HepG2 (cell line): ENCODE measurements at regions not wholly inside any gene's neighbourhood (a gene's known extent, or its start where the extent isn't known, plus 50 kb on each side); places are given as distances from the start of the nearest gene placed in this dataset.

Experiments
- ATAC-seq: fragments of 200-7000 bp; cut with Tn5 transposase; 3 replicates; pipeline ENCODE4 v1.9.1; 2020; ENCODE audit warnings: mild to moderate bottlenecking, moderate library complexity
- BruUV-seq: library from RNA; stranded (reverse); fragments of 400-500 nt; replicated peaks from 2 replicates; lab custom pipeline; 2021; lab: Mats Ljungman, UMichigan
- CTCF ChIA-PET: fragments of 300-600 bp; formaldehyde crosslinking; extraction: SDS; loops from one replicate; lab custom pipeline; 2021; ENCODE audit warnings: low total read pairs, inconsistent platforms, low intra/inter-chr PET ratio; lab: Yijun Ruan, JAX
- POLR2A ChIA-PET: fragments of 350-600 bp; sonication (Branson Sonifier 250); formaldehyde crosslinking; loops from one replicate; lab custom pipeline; 2020; ENCODE audit warnings: antibody characterized with exemption, inconsistent platforms; lab: Yijun Ruan, JAX
- DNase-seq: peaks from one replicate; pipeline ENCODE4 v3.0.0-alpha.2; 2015; ENCODE audit warnings: low spot score
- FAIRE-seq: peaks from 3 replicates; lab custom pipeline; 2011; peaks lifted over from hg19 to GRCh38; lab: Jason Lieb, UNC
- H2AFZ ChIP-seq: one replicate; pipeline ENCODE4 v1.6.1; 2011; ENCODE audit warnings: low read length, inconsistent platforms
- H3K27ac ChIP-seq: fragments of 300-600 bp; 3 replicates; pipeline ENCODE4 v1.8.0; 2011; ENCODE audit warnings: mixed run types, mild to moderate bottlenecking, mixed read lengths, low read length, inconsistent platforms; ENCODE audit not compliant: insufficient read depth; ENCODE audit errors: extremely low read length
- H3K27me3 ChIP-seq, 2 experiments: fragments of 200-600 bp in 1 of 2; 2 replicates in 1 of 2; 3 replicates in 1 of 2; pipeline versions ENCODE4 v1.6.0 to v1.8.0; 2011; ENCODE audit warnings: low read length in 2 of 2, mild to moderate bottlenecking in 2 of 2, moderate library complexity in 2 of 2, inconsistent platforms in 1 of 2; ENCODE audit not compliant: insufficient read depth in 2 of 2, control insufficient read depth in 1 of 2
- H3K36me3 ChIP-seq, 2 experiments: fragments of 200-600 bp in 1 of 2; replicated peaks in 1 of 2; 2 replicates in 1 of 2; 3 replicates in 1 of 2; pipeline versions ENCODE4 v1.5.1 to v1.8.0; 2011; ENCODE audit warnings: low read length in 2 of 2, inconsistent platforms in 1 of 2; ENCODE audit not compliant: insufficient read depth in 2 of 2, control insufficient read depth in 1 of 2
- H3K4me1 ChIP-seq: 2 replicates; pipeline ENCODE4 v1.5.1; 2012; ENCODE audit warnings: low read length, inconsistent platforms; ENCODE audit not compliant: insufficient read depth
- H3K4me2 ChIP-seq: 2 replicates; pipeline ENCODE4 v1.6.0; 2011; ENCODE audit warnings: low read depth, low read length, inconsistent platforms
- H3K4me3 ChIP-seq, 3 experiments: fragments of 200-600 bp in 1 of 3; sonication (generic), shearing (Covaris generic) in 1 of 3; replicated peaks in 1 of 3; 2 replicates each; pipeline ENCODE4 v1.5.1; 2011 to 2016; ENCODE audit warnings: low read length in 3 of 3, inconsistent platforms in 2 of 3, low read depth in 2 of 3, mild to moderate bottlenecking in 2 of 3, control low read depth in 1 of 3, mixed read lengths in 1 of 3; ENCODE audit not compliant: insufficient read depth in 1 of 3
- H3K79me2 ChIP-seq: one replicate; pipeline ENCODE4 v1.6.1; 2011; ENCODE audit warnings: low read length, inconsistent platforms; ENCODE audit not compliant: insufficient read depth
- H3K9ac ChIP-seq: 2 replicates; pipeline ENCODE4 v1.6.0; 2011; ENCODE audit warnings: mild to moderate bottlenecking, low read depth, low read length, inconsistent platforms; ENCODE audit not compliant: insufficient read depth
- H3K9me3 ChIP-seq: 2 replicates; pipeline ENCODE4 v1.5.1; 2012; ENCODE audit warnings: mild to moderate bottlenecking, low read length
- H4K20me1 ChIP-seq: 2 replicates; pipeline ENCODE4 v1.6.0; 2011; ENCODE audit warnings: inconsistent platforms, mild to moderate bottlenecking, low read length, moderate library complexity; ENCODE audit not compliant: insufficient read depth
- FUBP1 ChIP-seq: sonication (generic); formaldehyde crosslinking; IDR thresholded peaks from 2 replicates; pipeline ENCODE4 v1.5.1; 2020; ENCODE audit warnings: missing genetic modification reagents, mild to moderate bottlenecking, borderline replicate concordance
- HOXA5 ChIP-seq: sonication (generic); formaldehyde crosslinking; IDR thresholded peaks from 2 replicates; pipeline ENCODE4 v1.4.0; 2020; ENCODE audit warnings: missing genetic modification reagents
- RFX1 ChIP-seq: fragments of 450-650 bp; IDR thresholded peaks from 2 replicates; pipeline ENCODE4 v1.6.1; 2017
- SRSF4 ChIP-seq: fragments of 200-400 bp; formaldehyde crosslinking; IDR thresholded peaks from one replicate; pipeline ENCODE4 v1.6.1; 2018; ENCODE audit warnings: mild to moderate bottlenecking, low read depth, low read length, moderate library complexity; ENCODE audit not compliant: poor library complexity, severe bottlenecking
- TAF1 ChIP-seq: sonication (generic); formaldehyde crosslinking; IDR thresholded peaks from 2 replicates; pipeline ENCODE4 v1.4.0; 2020; ENCODE audit warnings: missing genetic modification reagents
- U2AF1 ChIP-seq: fragments of 200-400 bp; formaldehyde crosslinking; optimal IDR thresholded peaks from 2 replicates; pipeline ENCODE3; 2017; ENCODE audit warnings: mild to moderate bottlenecking, low read depth, low read length
- ZNF432 ChIP-seq: sonication (generic); formaldehyde crosslinking; IDR thresholded peaks from 2 replicates; pipeline ENCODE4 v1.5.0; 2020; ENCODE audit warnings: missing genetic modification reagents, mild to moderate bottlenecking, borderline replicate concordance
- ZNF577 ChIP-seq: sonication (generic); formaldehyde crosslinking; IDR thresholded peaks from 2 replicates; pipeline ENCODE4 v1.4.0; 2020; ENCODE audit warnings: mild to moderate bottlenecking, low read depth, missing genetic modification reagents, borderline replicate concordance
- in situ Hi-C: cut with HindIII; loops from 2 replicates; pipeline ENCODE4 v1.10.0; 2017; ENCODE audit warnings: low pct_unique_long_range_greater_than_20kb; ENCODE audit not compliant: extremely low pct_ligation_motif_present
- intact Hi-C: fragments of 100-400 bp; cut with micrococcal nuclease; formaldehyde crosslinking; loops from one replicate; pipeline ENCODE4 v1.10.0; 2022; ENCODE audit not compliant: unreplicated experiment

GRCh38 chr10:109783286-109783685 lies 140.0 kb downstream of the XPNPEP1 start (continued):
- no peak for TF ChIP-seq ZNF577
- TF ChIP-seq U2AF1, result no peak
- TF ChIP-seq TAF1 (CRISPR knock-in tag), result no peak
- no peak for TF ChIP-seq SRSF4

- FAIRE-seq (no peak), ATAC-seq (no peak)
- Histone ChIP-seq H3K4me3 (no peak overlapping the region), H3K79me2 (no peaks in the 10 kb centered on the region), H3K9me3 (no peaks in the 10 kb centered on the region), H3K4me2 (no peak overlapping the region), H3K4me1 (no peaks in the 10 kb centered on the region)
- in situ Hi-C loops, result no loop called here
- TF ChIP-seq ZNF432 (CRISPR knock-in tag), result no peak
- TF ChIP-seq FUBP1 (CRISPR knock-in tag), result no peak
- no peak for TF ChIP-seq RFX1
- no peak for TF ChIP-seq HOXA5
- TF ChIP-seq, all 625 proteins: peak for 0
- DNase-seq, result no peak
- CTCF ChIA-PET, result no interaction called here
- POLR2A ChIA-PET, result no interaction called here
- no peak overlapping the region for H2AFZ ChIP-seq
- H3K36me3 ChIP-seq, result no peaks in the 10 kb centered on the region
- no peaks in the 10 kb centered on the region for H3K27me3 ChIP-seq
- H4K20me1 ChIP-seq, result no peaks in the 10 kb centered on the region
- H3K27ac ChIP-seq, result no peak overlapping the region
- no peak overlapping the region for H3K9ac ChIP-seq
- intact Hi-C loops, result no loop called here
- no TSS peak for BruUV-seq
Measured at GRCh38 chr10:109780997-109781396, 142.3 kb downstream of the XPNPEP1 start.
